ENCODE measurements at regions not wholly inside any gene's neighbourhood (a gene's known extent, or its start where the extent isn't known, plus 50 kb on each side); places are given as distances from the start of the nearest gene placed in this dataset.

GRCh38 chr7:41219276-41219675 lies 483.6 kb downstream of the INHBA start:
- no peak for ATAC-seq

- ATAC-seq: no peak
These were observed 485.6 kb downstream of the INHBA start for GRCh38 chr7:41217306-41217705.

- ATAC-seq: no peak
These were observed 495.7 kb downstream of the INHBA start for GRCh38 chr7:41207141-41207540.

- ATAC-seq: no peak
These were observed 496.6 kb downstream of the INHBA start for GRCh38 chr7:41206267-41206666.

- no peak for ATAC-seq
These were observed 497.3 kb downstream of the INHBA start for GRCh38 chr7:41205600-41205999.

GRCh38 chr7:41203542-41203941 lies 499.3 kb downstream of the INHBA start:
- no peak for ATAC-seq

- no peak for ATAC-seq
These were observed 501.9 kb downstream of the INHBA start for GRCh38 chr7:41201021-41201420.

- ATAC-seq: no peak
These were observed 503.8 kb downstream of the INHBA start for GRCh38 chr7:41199136-41199535.

- ATAC-seq: no peak
These were observed 504.4 kb downstream of the INHBA start for GRCh38 chr7:41198502-41198901.

GRCh38 chr7:41197769-41198168 lies 505.1 kb downstream of the INHBA start:
- no peak for ATAC-seq

- no peak for ATAC-seq
These were observed 509.1 kb downstream of the INHBA start for GRCh38 chr7:41193738-41194282.

- ATAC-seq: no peak
These were observed 512.3 kb downstream of the INHBA start for GRCh38 chr7:41190581-41190980.

GRCh38 chr7:41189866-41190265 lies 513.0 kb downstream of the INHBA start:
- no peak for ATAC-seq

- ATAC-seq: no peak
These were observed 514.4 kb downstream of the INHBA start for GRCh38 chr7:41188163-41189130.

GRCh38 chr7:41187322-41187721 lies 515.6 kb downstream of the INHBA start:
- no peak for ATAC-seq

GRCh38 chr7:41185851-41186250 lies 517.0 kb downstream of the INHBA start:
- no peak for ATAC-seq

GRCh38 chr7:41183741-41184140 lies 519.1 kb downstream of the INHBA start:
- no peak for ATAC-seq

GRCh38 chr7:41182782-41183181 lies 520.1 kb downstream of the INHBA start:
- no peak for ATAC-seq

GRCh38 chr7:41175435-41175834 lies 527.5 kb downstream of the INHBA start:
- no peak for ATAC-seq

GRCh38 chr7:41174521-41174920 lies 528.4 kb downstream of the INHBA start:
- ATAC-seq: no peak

- ATAC-seq: no peak
These were observed 532.4 kb downstream of the INHBA start for GRCh38 chr7:41170466-41170865.

- ATAC-seq: no peak
These were observed 533.6 kb downstream of the INHBA start for GRCh38 chr7:41169317-41169716.

GRCh38 chr7:41167836-41168235 lies 535.1 kb downstream of the INHBA start:
- ATAC-seq: no peak

GRCh38 chr7:41164440-41164839 lies 538.5 kb downstream of the INHBA start:
- no peak for ATAC-seq

Measured in activated CD4-positive, CD25-positive, alpha-beta regulatory T cell treated with anti-CD3 and anti-CD28 coated beads, Interleukin-2, amount 50 U/mL, for 24 hours (primary cell).